HEK293 (cell line): ENCODE measurements at regions not wholly inside any gene's neighbourhood (a gene's known extent, or its start where the extent isn't known, plus 50 kb on each side); places are given as distances from the start of the nearest gene placed in this dataset.

Source experiments
- CTCF ChIA-PET: fragments of 350-600 bp; formaldehyde crosslinking; extraction: SDS; loops from one replicate; lab custom pipeline; 2021; ENCODE audit warnings: antibody characterized with exemption; lab: Yijun Ruan, JAX
- POLR2A ChIA-PET: fragments of 300-600 bp; formaldehyde crosslinking; extraction: SDS; loops from one replicate; lab custom pipeline; 2020; ENCODE audit warnings: antibody characterized with exemption, inconsistent platforms; lab: Yijun Ruan, JAX
- H3K27ac ChIP-seq: fragments of 200-500 bp; sonication (Bioruptor generic); 2 replicates; pipeline ENCODE4 v1.5.1; 2014; ENCODE audit warnings: low read depth, low read length, control low read depth, inconsistent platforms; ENCODE audit errors: extremely low read depth
- H3K36me3 ChIP-seq, 2 experiments: fragments of 200-500 bp in 1 of 2; sonication (Bioruptor generic) in 1 of 2; 1 replicate in 1 of 2; 2 replicates in 1 of 2; pipeline ENCODE4 v1.5.1; 2014 to 2017; ENCODE audit warnings: inconsistent platforms in 2 of 2, low read length in 2 of 2; ENCODE audit not compliant: control insufficient read depth in 2 of 2, insufficient read depth in 1 of 2
- H3K4me1 ChIP-seq: fragments of 200-500 bp; sonication (Bioruptor generic); 2 replicates; pipeline ENCODE4 v1.5.1; 2014; ENCODE audit warnings: mild to moderate bottlenecking, low read length, inconsistent platforms; ENCODE audit not compliant: control insufficient read depth, insufficient read depth
- H3K4me3 ChIP-seq: 2 replicates; pipeline ENCODE4 v1.5.1; 2011; ENCODE audit warnings: low read depth, mild to moderate bottlenecking, control low read depth, low read length, moderate library complexity
- H3K9me3 ChIP-seq: fragments of 200-500 bp; sonication (Bioruptor generic); 2 replicates; pipeline ENCODE4 v1.5.1; 2014; ENCODE audit warnings: low read depth, low read length, inconsistent platforms; ENCODE audit not compliant: control insufficient read depth, insufficient read depth
- GLI4 ChIP-seq: fragments of 450-650 bp; formaldehyde crosslinking; IDR thresholded peaks from 2 replicates; pipeline ENCODE4 v1.5.1; 2016; ENCODE audit warnings: missing biosample characterization, missing genetic modification characterization
- KLF7 ChIP-seq: fragments of 450-650 bp; formaldehyde crosslinking; IDR thresholded peaks from 2 replicates; pipeline ENCODE4 v1.5.1; 2016; ENCODE audit warnings: missing biosample characterization, missing genetic modification characterization, borderline replicate concordance
- PRDM1 ChIP-seq: fragments of 450-650 bp; formaldehyde crosslinking; IDR thresholded peaks from 2 replicates; pipeline ENCODE4; 2016; ENCODE audit warnings: missing biosample characterization, missing genetic modification characterization
- ZFP3 ChIP-seq: fragments of 450-650 bp; formaldehyde crosslinking; IDR thresholded peaks from 2 replicates; pipeline ENCODE4 v1.5.1; 2016; ENCODE audit warnings: low read depth, missing biosample characterization, missing genetic modification characterization
- ZFP69B ChIP-seq: fragments of 450-650 bp; formaldehyde crosslinking; IDR thresholded peaks from 2 replicates; pipeline ENCODE4 v1.5.1; 2016; ENCODE audit warnings: missing biosample characterization, missing genetic modification characterization
- ZNF174 ChIP-seq: fragments of 450-650 bp; formaldehyde crosslinking; IDR thresholded peaks from 2 replicates; pipeline ENCODE4 v1.5.0; 2017; ENCODE audit warnings: missing biosample characterization, mild to moderate bottlenecking, missing genetic modification characterization
- ZNF175 ChIP-seq: fragments of 450-650 bp; formaldehyde crosslinking; IDR thresholded peaks from 2 replicates; pipeline ENCODE4 v1.5.1; 2016; ENCODE audit warnings: missing biosample characterization, missing genetic modification characterization
- ZNF239 ChIP-seq: fragments of 450-650 bp; formaldehyde crosslinking; IDR thresholded peaks from 2 replicates; pipeline ENCODE4 v1.5.1; 2016; ENCODE audit warnings: missing biosample characterization, missing genetic modification characterization
- ZNF529 ChIP-seq: fragments of 450-650 bp; formaldehyde crosslinking; IDR thresholded peaks from 2 replicates; pipeline ENCODE4 v1.5.1; 2017; ENCODE audit warnings: missing genetic modification characterization, missing biosample characterization; ENCODE audit not compliant: insufficient replicate concordance
- ZNF558 ChIP-seq: fragments of 450-650 bp; formaldehyde crosslinking; IDR thresholded peaks from 2 replicates; pipeline ENCODE4 v1.5.1; 2016; ENCODE audit warnings: missing biosample characterization, missing genetic modification characterization
- ZNF585B ChIP-seq: fragments of 450-650 bp; formaldehyde crosslinking; IDR thresholded peaks from 2 replicates; pipeline ENCODE4 v1.5.1; 2016; ENCODE audit warnings: missing biosample characterization, missing genetic modification characterization
- ZNF596 ChIP-seq: fragments of 450-650 bp; IDR thresholded peaks from 2 replicates; pipeline ENCODE4 v1.5.0; 2018; ENCODE audit warnings: missing biosample characterization, mild to moderate bottlenecking, missing genetic modification characterization, moderate library complexity
- ZNF701 ChIP-seq: fragments of 450-650 bp; formaldehyde crosslinking; IDR thresholded peaks from 2 replicates; pipeline ENCODE4 v1.5.1; 2016; ENCODE audit warnings: missing biosample characterization, missing genetic modification characterization
- ZNF76 ChIP-seq: fragments of 450-650 bp; formaldehyde crosslinking; IDR thresholded peaks from 2 replicates; pipeline ENCODE4; 2016; ENCODE audit warnings: low read depth, missing biosample characterization, missing genetic modification characterization, borderline replicate concordance
- ZNF837 ChIP-seq: fragments of 450-650 bp; formaldehyde crosslinking; IDR thresholded peaks from 2 replicates; pipeline ENCODE4 v1.5.1; 2016; ENCODE audit warnings: missing biosample characterization, missing genetic modification characterization
- ZNF843 ChIP-seq: fragments of 450-650 bp; formaldehyde crosslinking; IDR thresholded peaks from 2 replicates; pipeline ENCODE4 v1.5.1; 2016; ENCODE audit warnings: missing biosample characterization, missing genetic modification characterization
- TF ChIP-seq, protein P1 (sequence below): fragments of 450-650 bp; formaldehyde crosslinking; IDR thresholded peaks from 2 replicates; pipeline ENCODE4 v1.5.1; 2016; ENCODE audit warnings: missing biosample characterization, missing genetic modification characterization, low read depth
- TF ChIP-seq, protein P2 (sequence below): fragments of 450-650 bp; formaldehyde crosslinking; IDR thresholded peaks from 2 replicates; pipeline ENCODE4 v1.5.1; 2016; ENCODE audit warnings: missing biosample characterization, missing genetic modification characterization
- TF ChIP-seq, protein P3 (sequence below): fragments of 450-650 bp; formaldehyde crosslinking; IDR thresholded peaks from 2 replicates; pipeline ENCODE4 v1.5.1; 2016; ENCODE audit warnings: missing biosample characterization, missing genetic modification characterization
- TF ChIP-seq, protein P4 (sequence below): fragments of 450-650 bp; formaldehyde crosslinking; IDR thresholded peaks from 2 replicates; pipeline ENCODE4 v1.5.1; 2016; ENCODE audit warnings: missing biosample characterization, missing genetic modification characterization
- TF ChIP-seq, protein P5 (sequence below): fragments of 450-650 bp; formaldehyde crosslinking; conservative IDR thresholded peaks from 2 replicates; pipeline ENCODE4 v1.5.1; 2016; ENCODE audit warnings: low read depth, missing biosample characterization, missing genetic modification characterization

DNA sequence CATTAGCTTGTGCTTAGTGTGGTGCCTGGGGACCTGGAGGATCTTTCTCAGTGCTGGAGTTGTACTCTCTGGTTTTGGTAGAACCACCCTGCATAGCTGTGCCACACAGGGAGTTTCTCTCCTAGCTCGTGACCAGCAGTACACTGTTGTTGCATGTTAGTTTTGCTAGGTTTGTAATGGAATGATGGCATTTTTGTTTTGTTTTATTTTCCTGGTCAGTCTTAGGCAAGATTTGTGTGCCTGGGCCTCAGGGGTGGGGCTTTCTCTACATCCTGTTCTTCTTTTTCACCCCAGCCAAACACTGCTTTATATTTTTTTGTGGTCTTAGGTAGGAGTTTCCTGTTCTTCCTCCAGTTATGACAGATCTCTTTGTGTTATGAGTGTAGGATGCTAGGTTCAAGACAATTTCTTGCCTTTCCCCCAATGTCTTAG is 534.5 kb upstream of the KCNMB2 start:
- no peaks in the 10 kb centered on the region for H3K36me3 ChIP-seq
- no peaks in the 10 kb centered on the region for H3K4me1 ChIP-seq
- ChIA-PET CTCF (no interaction called here), POLR2A (no interaction called here)
- no peak overlapping the region for H3K4me3 ChIP-seq
- TF ChIP-seq ZFP3 (tag by site-specific recombination) (no peak), GLI4 (no peak), ZNF175 (no peak), ZNF596 (tag by site-specific recombination) (no peak), ZNF837 (tag by site-specific recombination) (no peak), ZNF843 (tag by site-specific recombination) (no peak), KLF7 (tag by site-specific recombination) (no peak), ZNF174 (tag by site-specific recombination) (no peak)
- TF ChIP-seq, protein P1, sequence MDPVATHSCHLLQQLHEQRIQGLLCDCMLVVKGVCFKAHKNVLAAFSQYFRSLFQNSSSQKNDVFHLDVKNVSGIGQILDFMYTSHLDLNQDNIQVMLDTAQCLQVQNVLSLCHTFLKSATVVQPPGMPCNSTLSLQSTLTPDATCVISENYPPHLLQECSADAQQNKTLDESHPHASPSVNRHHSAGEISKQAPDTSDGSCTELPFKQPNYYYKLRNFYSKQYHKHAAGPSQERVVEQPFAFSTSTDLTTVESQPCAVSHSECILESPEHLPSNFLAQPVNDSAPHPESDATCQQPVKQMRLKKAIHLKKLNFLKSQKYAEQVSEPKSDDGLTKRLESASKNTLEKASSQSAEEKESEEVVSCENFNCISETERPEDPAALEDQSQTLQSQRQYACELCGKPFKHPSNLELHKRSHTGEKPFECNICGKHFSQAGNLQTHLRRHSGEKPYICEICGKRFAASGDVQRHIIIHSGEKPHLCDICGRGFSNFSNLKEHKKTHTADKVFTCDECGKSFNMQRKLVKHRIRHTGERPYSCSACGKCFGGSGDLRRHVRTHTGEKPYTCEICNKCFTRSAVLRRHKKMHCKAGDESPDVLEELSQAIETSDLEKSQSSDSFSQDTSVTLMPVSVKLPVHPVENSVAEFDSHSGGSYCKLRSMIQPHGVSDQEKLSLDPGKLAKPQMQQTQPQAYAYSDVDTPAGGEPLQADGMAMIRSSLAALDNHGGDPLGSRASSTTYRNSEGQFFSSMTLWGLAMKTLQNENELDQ (tag by site-specific recombination) = no peak
- H3K9me3 ChIP-seq = no peaks in the 10 kb centered on the region
- no peak overlapping the region for H3K27ac ChIP-seq

DNA sequence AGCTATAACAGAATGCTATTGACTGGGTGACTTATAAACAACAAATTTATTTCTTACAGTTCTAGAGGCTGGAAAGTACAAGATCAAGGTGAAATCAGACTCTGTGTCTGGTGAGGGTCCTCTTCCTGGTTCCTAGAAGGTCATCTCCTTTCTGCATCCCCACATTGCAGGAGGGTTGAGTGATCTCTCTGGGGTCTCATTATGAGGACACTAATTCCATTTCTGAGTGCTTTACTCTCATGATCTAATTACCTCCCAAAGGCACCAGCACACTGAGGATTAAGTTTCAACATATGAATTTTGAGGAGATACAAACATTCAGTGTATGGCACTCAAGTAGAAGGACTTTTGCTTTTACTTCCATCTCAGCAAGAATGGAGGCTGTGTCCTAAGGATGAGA is 534.1 kb upstream of the KCNMB2 start:
- H3K36me3 ChIP-seq = no peaks in the 10 kb centered on the region
- CTCF ChIA-PET = no interaction called here
- H3K4me3 ChIP-seq = no peak overlapping the region
- POLR2A ChIA-PET = no interaction called here
- no peak for TF ChIP-seq ZNF558 (tag by site-specific recombination)
- no peak for TF ChIP-seq ZNF529 (tag by site-specific recombination)
- TF ChIP-seq, protein P2, sequence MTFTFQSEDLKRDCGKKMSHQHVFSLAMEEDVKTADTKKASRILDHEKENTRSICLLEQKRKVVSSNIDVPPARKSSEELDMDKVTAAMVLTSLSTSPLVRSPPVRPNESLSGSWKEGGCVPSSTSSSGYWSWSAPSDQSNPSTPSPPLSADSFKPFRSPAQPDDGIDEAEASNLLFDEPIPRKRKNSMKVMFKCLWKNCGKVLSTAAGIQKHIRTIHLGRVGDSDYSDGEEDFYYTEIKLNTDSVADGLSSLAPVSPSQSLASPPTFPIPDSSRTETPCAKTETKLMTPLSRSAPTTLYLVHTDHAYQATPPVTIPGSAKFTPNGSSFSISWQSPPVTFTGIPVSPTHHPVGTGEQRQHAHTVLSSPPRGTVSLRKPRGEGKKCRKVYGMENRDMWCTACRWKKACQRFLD = no peak
- TF ChIP-seq ZNF701 (tag by site-specific recombination) = no peak
- TF ChIP-seq, protein P3, sequence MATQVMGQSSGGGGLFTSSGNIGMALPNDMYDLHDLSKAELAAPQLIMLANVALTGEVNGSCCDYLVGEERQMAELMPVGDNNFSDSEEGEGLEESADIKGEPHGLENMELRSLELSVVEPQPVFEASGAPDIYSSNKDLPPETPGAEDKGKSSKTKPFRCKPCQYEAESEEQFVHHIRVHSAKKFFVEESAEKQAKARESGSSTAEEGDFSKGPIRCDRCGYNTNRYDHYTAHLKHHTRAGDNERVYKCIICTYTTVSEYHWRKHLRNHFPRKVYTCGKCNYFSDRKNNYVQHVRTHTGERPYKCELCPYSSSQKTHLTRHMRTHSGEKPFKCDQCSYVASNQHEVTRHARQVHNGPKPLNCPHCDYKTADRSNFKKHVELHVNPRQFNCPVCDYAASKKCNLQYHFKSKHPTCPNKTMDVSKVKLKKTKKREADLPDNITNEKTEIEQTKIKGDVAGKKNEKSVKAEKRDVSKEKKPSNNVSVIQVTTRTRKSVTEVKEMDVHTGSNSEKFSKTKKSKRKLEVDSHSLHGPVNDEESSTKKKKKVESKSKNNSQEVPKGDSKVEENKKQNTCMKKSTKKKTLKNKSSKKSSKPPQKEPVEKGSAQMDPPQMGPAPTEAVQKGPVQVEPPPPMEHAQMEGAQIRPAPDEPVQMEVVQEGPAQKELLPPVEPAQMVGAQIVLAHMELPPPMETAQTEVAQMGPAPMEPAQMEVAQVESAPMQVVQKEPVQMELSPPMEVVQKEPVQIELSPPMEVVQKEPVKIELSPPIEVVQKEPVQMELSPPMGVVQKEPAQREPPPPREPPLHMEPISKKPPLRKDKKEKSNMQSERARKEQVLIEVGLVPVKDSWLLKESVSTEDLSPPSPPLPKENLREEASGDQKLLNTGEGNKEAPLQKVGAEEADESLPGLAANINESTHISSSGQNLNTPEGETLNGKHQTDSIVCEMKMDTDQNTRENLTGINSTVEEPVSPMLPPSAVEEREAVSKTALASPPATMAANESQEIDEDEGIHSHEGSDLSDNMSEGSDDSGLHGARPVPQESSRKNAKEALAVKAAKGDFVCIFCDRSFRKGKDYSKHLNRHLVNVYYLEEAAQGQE (tag by site-specific recombination) = no peak
- TF ChIP-seq, all 188 proteins: peak for 0
- Histone ChIP-seq H3K4me1 (no peaks in the 10 kb centered on the region), H3K27ac (no peak overlapping the region), H3K9me3 (no peaks in the 10 kb centered on the region)

DNA sequence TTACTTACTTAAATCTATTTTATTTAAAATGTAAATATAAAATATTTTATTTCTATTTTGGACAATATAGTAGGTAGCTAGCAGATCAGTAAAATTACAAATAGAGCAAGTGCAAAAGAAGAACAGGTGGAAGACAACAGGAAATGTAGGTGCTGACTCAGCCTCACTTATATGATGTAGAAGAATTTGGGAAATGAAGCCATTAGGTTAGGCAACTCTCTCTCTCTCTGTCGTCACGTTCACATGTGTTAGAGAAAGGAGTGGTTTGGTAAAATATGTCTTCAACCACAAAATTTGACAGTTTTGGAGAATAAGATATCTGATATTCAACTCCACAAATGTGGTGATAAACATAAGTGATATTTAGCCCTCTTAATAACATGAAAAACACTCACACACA is 532.5 kb upstream of the KCNMB2 start:
- Histone ChIP-seq H3K36me3 (no peaks in the 10 kb centered on the region), H3K9me3 (no peaks in the 10 kb centered on the region), H3K4me3 (no peak overlapping the region), H3K4me1 (no peaks in the 10 kb centered on the region), H3K27ac (no peak overlapping the region)
- ChIA-PET POLR2A (no interaction called here), CTCF (no interaction called here)
- TF ChIP-seq, protein P4, sequence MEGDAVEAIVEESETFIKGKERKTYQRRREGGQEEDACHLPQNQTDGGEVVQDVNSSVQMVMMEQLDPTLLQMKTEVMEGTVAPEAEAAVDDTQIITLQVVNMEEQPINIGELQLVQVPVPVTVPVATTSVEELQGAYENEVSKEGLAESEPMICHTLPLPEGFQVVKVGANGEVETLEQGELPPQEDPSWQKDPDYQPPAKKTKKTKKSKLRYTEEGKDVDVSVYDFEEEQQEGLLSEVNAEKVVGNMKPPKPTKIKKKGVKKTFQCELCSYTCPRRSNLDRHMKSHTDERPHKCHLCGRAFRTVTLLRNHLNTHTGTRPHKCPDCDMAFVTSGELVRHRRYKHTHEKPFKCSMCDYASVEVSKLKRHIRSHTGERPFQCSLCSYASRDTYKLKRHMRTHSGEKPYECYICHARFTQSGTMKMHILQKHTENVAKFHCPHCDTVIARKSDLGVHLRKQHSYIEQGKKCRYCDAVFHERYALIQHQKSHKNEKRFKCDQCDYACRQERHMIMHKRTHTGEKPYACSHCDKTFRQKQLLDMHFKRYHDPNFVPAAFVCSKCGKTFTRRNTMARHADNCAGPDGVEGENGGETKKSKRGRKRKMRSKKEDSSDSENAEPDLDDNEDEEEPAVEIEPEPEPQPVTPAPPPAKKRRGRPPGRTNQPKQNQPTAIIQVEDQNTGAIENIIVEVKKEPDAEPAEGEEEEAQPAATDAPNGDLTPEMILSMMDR (tag by site-specific recombination) = no peak
- TF ChIP-seq ZNF239 (tag by site-specific recombination) (no peak), ZNF76 (tag by site-specific recombination) (no peak), PRDM1 (tag by site-specific recombination) (no peak), ZFP69B (tag by site-specific recombination) (no peak), ZNF585B (tag by site-specific recombination) (no peak)
- TF ChIP-seq, protein P5, sequence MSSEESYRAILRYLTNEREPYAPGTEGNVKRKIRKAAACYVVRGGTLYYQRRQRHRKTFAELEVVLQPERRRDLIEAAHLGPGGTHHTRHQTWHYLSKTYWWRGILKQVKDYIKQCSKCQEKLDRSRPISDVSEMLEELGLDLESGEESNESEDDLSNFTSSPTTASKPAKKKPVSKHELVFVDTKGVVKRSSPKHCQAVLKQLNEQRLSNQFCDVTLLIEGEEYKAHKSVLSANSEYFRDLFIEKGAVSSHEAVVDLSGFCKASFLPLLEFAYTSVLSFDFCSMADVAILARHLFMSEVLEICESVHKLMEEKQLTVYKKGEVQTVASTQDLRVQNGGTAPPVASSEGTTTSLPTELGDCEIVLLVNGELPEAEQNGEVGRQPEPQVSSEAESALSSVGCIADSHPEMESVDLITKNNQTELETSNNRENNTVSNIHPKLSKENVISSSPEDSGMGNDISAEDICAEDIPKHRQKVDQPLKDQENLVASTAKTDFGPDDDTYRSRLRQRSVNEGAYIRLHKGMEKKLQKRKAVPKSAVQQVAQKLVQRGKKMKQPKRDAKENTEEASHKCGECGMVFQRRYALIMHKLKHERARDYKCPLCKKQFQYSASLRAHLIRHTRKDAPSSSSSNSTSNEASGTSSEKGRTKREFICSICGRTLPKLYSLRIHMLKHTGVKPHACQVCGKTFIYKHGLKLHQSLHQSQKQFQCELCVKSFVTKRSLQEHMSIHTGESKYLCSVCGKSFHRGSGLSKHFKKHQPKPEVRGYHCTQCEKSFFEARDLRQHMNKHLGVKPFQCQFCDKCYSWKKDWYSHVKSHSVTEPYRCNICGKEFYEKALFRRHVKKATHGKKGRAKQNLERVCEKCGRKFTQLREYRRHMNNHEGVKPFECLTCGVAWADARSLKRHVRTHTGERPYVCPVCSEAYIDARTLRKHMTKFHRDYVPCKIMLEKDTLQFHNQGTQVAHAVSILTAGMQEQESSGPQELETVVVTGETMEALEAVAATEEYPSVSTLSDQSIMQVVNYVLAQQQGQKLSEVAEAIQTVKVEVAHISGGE (tag by site-specific recombination) = no peak
